ENCODE measurements at regions not wholly inside any gene's neighbourhood (a gene's known extent, or its start where the extent isn't known, plus 50 kb on each side); places are given as distances from the start of the nearest gene placed in this dataset.
"Not testable (repeated sequence)": the region's sequence is repeated elsewhere in the genome, so short reads cannot be mapped to it uniquely, and the experiment has no call there.

- Histone ChIP-seq H3K9ac (ENCODE audit: low read length) (no peak overlapping the region), H3K9me3 (ENCODE audit: low read length) (no peaks in the 10 kb centered on the region), H3K4me2 (ENCODE audit: low read depth, low read length, poor library complexity, severe bottlenecking) (no peak overlapping the region), H2AFZ (ENCODE audit: low read length) (no peak overlapping the region), H3K36me3 (ENCODE audit: insufficient read depth, low read length) (no peaks in the 10 kb centered on the region), H3K27ac (ENCODE audit: low read length) (no peak overlapping the region), H3K9me2 (replicated peaks; ENCODE audit: insufficient read depth, low read length) (no peaks in the 10 kb centered on the region), H3K27me3 (ENCODE audit: low read length) (no peaks in the 10 kb centered on the region), H3K4me1 (ENCODE audit: low read length) (peaks cover 7% of the 10 kb centered on the region), H3K4me3 (ENCODE audit: low read length) (peak overlapping the region; percentile 15; the same call in 1 of the 2 replicates), H4K20me1 (ENCODE audit: insufficient read depth, low read depth, low read length) (no peaks in the 10 kb centered on the region), H3K79me2 (ENCODE audit: low read length) (no peaks in the 10 kb centered on the region)
- DNase-seq = no peak
Observed at GRCh38 chr9:78149702-78150291, 86.1 kb upstream of the CEP78 start.

GRCh38 chr9:78146241-78146640 lies 89.6 kb upstream of the CEP78 start:
- no peaks in the 10 kb centered on the region for H4K20me1 ChIP-seq (ENCODE audit: insufficient read depth, low read depth, low read length)
- no peak overlapping the region for H3K9ac ChIP-seq (ENCODE audit: low read length)
- H3K9me2 ChIP-seq (replicated peaks; ENCODE audit: insufficient read depth, low read length) = no peaks in the 10 kb centered on the region
- H3K4me1 ChIP-seq (ENCODE audit: low read length) = peaks cover 7% of the 10 kb centered on the region
- no peaks in the 10 kb centered on the region for H3K36me3 ChIP-seq (ENCODE audit: insufficient read depth, low read length)
- no peak overlapping the region for H3K27ac ChIP-seq (ENCODE audit: low read length)
- no peaks in the 10 kb centered on the region for H3K79me2 ChIP-seq (ENCODE audit: low read length)
- H3K4me2 ChIP-seq (ENCODE audit: low read depth, low read length, poor library complexity, severe bottlenecking) = no peak overlapping the region
- H3K9me3 ChIP-seq (ENCODE audit: low read length) = no peaks in the 10 kb centered on the region
- H3K27me3 ChIP-seq (ENCODE audit: low read length) = no peaks in the 10 kb centered on the region
- no peak for DNase-seq
- H2AFZ ChIP-seq (ENCODE audit: low read length) = no peak overlapping the region
- H3K4me3 ChIP-seq (ENCODE audit: low read length) = no peak overlapping the region

DNA sequence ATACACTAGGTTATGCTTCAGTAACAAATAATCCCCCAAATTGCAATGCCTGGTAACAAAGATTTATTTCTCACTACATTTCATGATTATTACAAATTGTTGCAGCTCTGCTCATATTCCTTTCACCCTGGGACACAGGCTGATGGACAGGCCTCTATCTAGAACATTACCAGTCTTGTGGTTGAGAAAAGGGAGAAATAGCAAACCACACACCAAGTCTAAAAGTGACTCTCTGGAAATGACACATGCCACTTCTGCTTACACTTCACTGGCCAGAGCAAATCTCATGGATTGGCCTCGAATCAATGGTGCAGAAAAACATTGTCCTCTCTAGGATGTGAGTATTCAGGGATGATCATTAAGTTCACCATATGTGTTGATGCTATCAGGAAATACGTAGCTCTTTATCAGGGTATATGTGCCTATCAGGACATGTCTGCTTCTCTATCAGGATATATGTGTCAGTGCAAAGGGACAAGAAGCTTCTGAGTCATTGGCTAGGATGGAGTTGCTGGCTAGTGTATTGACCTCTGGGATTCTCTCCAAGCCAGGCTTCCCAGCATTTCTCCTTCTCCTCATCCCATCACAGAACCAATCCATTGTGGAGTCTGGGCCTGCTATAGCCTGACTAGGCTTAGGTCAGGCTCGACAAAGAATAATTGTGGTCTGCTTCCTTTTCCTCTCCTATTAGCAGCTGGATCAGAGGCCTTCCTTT lies 91.1 kb upstream of the CEP78 start:
- Histone ChIP-seq H3K4me1 (ENCODE audit: low read length) (peaks cover 3% of the 10 kb centered on the region), H3K79me2 (ENCODE audit: low read length) (no peaks in the 10 kb centered on the region), H2AFZ (ENCODE audit: low read length) (no peak overlapping the region), H4K20me1 (ENCODE audit: insufficient read depth, low read depth, low read length) (no peaks in the 10 kb centered on the region), H3K4me2 (ENCODE audit: low read depth, low read length, poor library complexity, severe bottlenecking) (no peak overlapping the region), H3K9me2 (replicated peaks; ENCODE audit: insufficient read depth, low read length) (no peaks in the 10 kb centered on the region), H3K27me3 (ENCODE audit: low read length) (no peaks in the 10 kb centered on the region), H3K36me3 (ENCODE audit: insufficient read depth, low read length) (no peaks in the 10 kb centered on the region), H3K9ac (ENCODE audit: low read length) (no peak overlapping the region), H3K9me3 (ENCODE audit: low read length) (no peaks in the 10 kb centered on the region), H3K27ac (ENCODE audit: low read length) (no peak overlapping the region), H3K4me3 (ENCODE audit: low read length) (no peak overlapping the region)
- DNase-seq = no peak

- H3K27ac ChIP-seq (ENCODE audit: low read length) = no peak overlapping the region
- no peaks in the 10 kb centered on the region for H3K36me3 ChIP-seq (ENCODE audit: insufficient read depth, low read length)
- H3K4me1 ChIP-seq (ENCODE audit: low read length) = no peaks in the 10 kb centered on the region
- no peak for DNase-seq
- no peak overlapping the region for H3K4me3 ChIP-seq (ENCODE audit: low read length)
- no peaks in the 10 kb centered on the region for H3K9me2 ChIP-seq (replicated peaks; ENCODE audit: insufficient read depth, low read length)
- H2AFZ ChIP-seq (ENCODE audit: low read length) = no peak overlapping the region
- H3K27me3 ChIP-seq (ENCODE audit: low read length) = no peaks in the 10 kb centered on the region
- H3K4me2 ChIP-seq (ENCODE audit: low read depth, low read length, poor library complexity, severe bottlenecking) = no peak overlapping the region
- no peaks in the 10 kb centered on the region for H3K79me2 ChIP-seq (ENCODE audit: low read length)
- no peak overlapping the region for H3K9ac ChIP-seq (ENCODE audit: low read length)
- no peaks in the 10 kb centered on the region for H4K20me1 ChIP-seq (ENCODE audit: insufficient read depth, low read depth, low read length)
- H3K9me3 ChIP-seq (ENCODE audit: low read length) = no peaks in the 10 kb centered on the region
Observed at GRCh38 chr9:78144008-78144381, 91.9 kb upstream of the CEP78 start.

DNA sequence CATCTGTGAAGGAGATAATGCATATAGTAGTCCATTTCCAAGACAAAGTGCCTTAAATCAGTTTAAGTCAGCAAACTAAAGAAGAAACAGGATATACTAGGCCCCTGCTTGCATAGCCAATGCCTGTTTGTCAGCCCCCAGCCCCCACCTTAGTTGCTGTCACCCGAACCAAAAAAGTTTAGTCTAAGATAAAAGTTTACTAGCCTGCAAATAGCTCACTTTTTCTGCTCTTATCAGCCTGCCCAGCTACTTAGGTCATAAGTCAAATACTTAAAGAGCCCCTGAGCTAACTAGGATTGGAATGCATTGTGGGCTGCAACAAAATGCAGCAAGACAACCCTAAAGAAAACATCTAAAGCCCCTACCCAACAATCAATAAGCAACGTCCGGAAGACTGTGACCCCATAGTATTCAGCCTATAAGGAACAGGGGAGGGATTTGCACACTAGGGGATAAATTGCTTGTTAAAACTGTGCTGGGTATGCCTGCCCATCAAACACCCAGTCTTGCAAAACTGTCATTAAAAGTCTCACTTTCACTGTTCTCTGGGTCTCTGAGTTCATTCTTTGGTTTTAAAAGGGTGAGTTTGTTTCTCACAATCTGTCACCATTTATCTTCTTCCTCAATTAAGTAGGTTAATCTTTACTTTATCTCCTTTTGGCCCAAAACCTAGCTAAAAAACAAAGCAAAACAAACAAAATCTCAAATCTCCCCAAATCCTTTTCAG lies 92.4 kb upstream of the CEP78 start:
- H3K9me2 ChIP-seq (replicated peaks; ENCODE audit: insufficient read depth, low read length) = no peaks in the 10 kb centered on the region
- H3K79me2 ChIP-seq (ENCODE audit: low read length) = no peaks in the 10 kb centered on the region
- no peak for DNase-seq
- no peaks in the 10 kb centered on the region for H3K4me1 ChIP-seq (ENCODE audit: low read length)
- no peak overlapping the region for H3K27ac ChIP-seq (ENCODE audit: low read length)
- no peak overlapping the region for H2AFZ ChIP-seq (ENCODE audit: low read length)
- H4K20me1 ChIP-seq (ENCODE audit: insufficient read depth, low read depth, low read length) = no peaks in the 10 kb centered on the region
- H3K4me2 ChIP-seq (ENCODE audit: low read depth, low read length, poor library complexity, severe bottlenecking) = no peak overlapping the region
- no peaks in the 10 kb centered on the region for H3K36me3 ChIP-seq (ENCODE audit: insufficient read depth, low read length)
- H3K9ac ChIP-seq (ENCODE audit: low read length) = no peak overlapping the region
- H3K9me3 ChIP-seq (ENCODE audit: low read length) = no peaks in the 10 kb centered on the region
- H3K4me3 ChIP-seq (ENCODE audit: low read length) = no peak overlapping the region
- no peaks in the 10 kb centered on the region for H3K27me3 ChIP-seq (ENCODE audit: low read length)

- not testable (repeated sequence) for H3K36me3 ChIP-seq (ENCODE audit: insufficient read depth, low read length); H3K27me3 ChIP-seq (ENCODE audit: low read length)
Observed at GRCh38 chr9:78142264-78142663, 93.6 kb upstream of the CEP78 start.

GRCh38 chr9:78133751-78134150 lies 102.1 kb upstream of the CEP78 start:
- Histone ChIP-seq H3K27me3 (ENCODE audit: low read length) (no peaks in the 10 kb centered on the region), H2AFZ (ENCODE audit: low read length) (no peak overlapping the region), H3K27ac (ENCODE audit: low read length) (no peak overlapping the region), H3K4me3 (ENCODE audit: low read length) (no peak overlapping the region), H3K9me3 (ENCODE audit: low read length) (no peaks in the 10 kb centered on the region), H3K79me2 (ENCODE audit: low read length) (no peaks in the 10 kb centered on the region), H3K4me2 (ENCODE audit: low read depth, low read length, poor library complexity, severe bottlenecking) (no peak overlapping the region), H3K4me1 (ENCODE audit: low read length) (peaks cover 5% of the 10 kb centered on the region; the same call in 1 of the 2 replicates), H4K20me1 (ENCODE audit: insufficient read depth, low read depth, low read length) (no peaks in the 10 kb centered on the region), H3K36me3 (ENCODE audit: insufficient read depth, low read length) (no peaks in the 10 kb centered on the region), H3K9me2 (replicated peaks; ENCODE audit: insufficient read depth, low read length) (no peaks in the 10 kb centered on the region), H3K9ac (ENCODE audit: low read length) (no peak overlapping the region)
- DNase-seq = no peak

More at GRCh38 chr9:78142264-78142663, 93.6 kb upstream of the CEP78 start:
- not testable (repeated sequence) for H3K9ac ChIP-seq (ENCODE audit: low read length); H3K9me3 ChIP-seq (ENCODE audit: low read length); H3K9me2 ChIP-seq (replicated peaks; ENCODE audit: insufficient read depth, low read length); H4K20me1 ChIP-seq (ENCODE audit: insufficient read depth, low read depth, low read length); H3K4me3 ChIP-seq (ENCODE audit: low read length); H3K4me2 ChIP-seq (ENCODE audit: low read depth, low read length, poor library complexity, severe bottlenecking); H3K79me2 ChIP-seq (ENCODE audit: low read length); H3K4me1 ChIP-seq (ENCODE audit: low read length); H2AFZ ChIP-seq (ENCODE audit: low read length); H3K27ac ChIP-seq (ENCODE audit: low read length); DNase-seq

DNA sequence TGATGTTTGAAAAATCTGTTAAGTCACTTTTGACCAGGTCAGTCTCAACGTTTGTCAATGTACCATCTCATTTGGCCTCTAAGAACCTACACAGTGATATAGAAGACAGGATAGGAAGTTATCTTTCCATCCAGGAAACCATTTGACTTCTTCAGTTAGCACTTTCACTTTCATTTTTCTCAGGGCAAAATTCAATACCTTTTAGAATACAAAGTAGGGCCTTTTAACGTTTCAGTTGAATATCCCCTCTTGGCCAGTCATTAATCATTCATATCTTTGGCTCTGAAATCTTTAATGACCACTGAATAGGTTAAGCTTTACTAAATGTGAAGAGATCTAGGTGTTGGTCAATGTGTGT lies 101.1 kb upstream of the GNAQ start:
- Histone ChIP-seq H3K27me3 (ENCODE audit: low read length) (no peaks in the 10 kb centered on the region), H3K4me2 (ENCODE audit: low read depth, low read length, poor library complexity, severe bottlenecking) (peak overlapping the region; percentile 30), H3K4me1 (ENCODE audit: low read length) (peaks cover 5% of the 10 kb centered on the region; the same call in 1 of the 2 replicates), H3K27ac (ENCODE audit: low read length) (no peak overlapping the region), H3K4me3 (ENCODE audit: low read length) (peak overlapping the region; percentile 15; the same call in 1 of the 2 replicates), H2AFZ (ENCODE audit: low read length) (peak overlapping the region; percentile 57), H3K9me3 (ENCODE audit: low read length) (no peaks in the 10 kb centered on the region), H3K36me3 (ENCODE audit: insufficient read depth, low read length) (no peaks in the 10 kb centered on the region), H3K9me2 (replicated peaks; ENCODE audit: insufficient read depth, low read length) (no peaks in the 10 kb centered on the region), H3K79me2 (ENCODE audit: low read length) (no peaks in the 10 kb centered on the region), H3K9ac (ENCODE audit: low read length) (no peak overlapping the region), H4K20me1 (ENCODE audit: insufficient read depth, low read depth, low read length) (no peaks in the 10 kb centered on the region)
- no peak for DNase-seq
